ENCODE measurements at regions not wholly inside any gene's neighbourhood (a gene's known extent, or its start where the extent isn't known, plus 50 kb on each side); places are given as distances from the start of the nearest gene placed in this dataset.

- no peak overlapping the region for H3K4me3 ChIP-seq (ENCODE audit: low read length)
- intact Hi-C loops (cut with DNase I, micrococcal nuclease), result no loop called here
- no peak for ATAC-seq (ENCODE audit: poor library complexity)
- H3K27ac ChIP-seq (ENCODE audit: low read depth in 1 of 2, low read length in 2 of 2), result no peak overlapping the region
- H3K27me3 ChIP-seq (ENCODE audit: control insufficient read depth in 1 of 2, insufficient read depth in 2 of 2, low read length in 2 of 2), result no peaks in the 10 kb centered on the region
- no peaks in the 10 kb centered on the region for H3K36me3 ChIP-seq (ENCODE audit: insufficient read depth, low read length)
- Mint-ChIP-seq H3K27me3 (no peaks in the 10 kb centered on the region), H3K9me3 (no peaks in the 10 kb centered on the region), H3K4me1 (ENCODE audit: low read depth) (no peaks in the 10 kb centered on the region), H3K27ac (no peak overlapping the region), H3K36me3 (ENCODE audit: low read depth) (no peaks in the 10 kb centered on the region), H3K4me3 (no peak overlapping the region)
- POLR2A ChIA-PET, result no interaction called here
- CTCF ChIA-PET, result no interaction called here
- TF ChIP-seq CTCF (IDR thresholded peaks at IDR 0.05), result no peak
- no peak for DNase-seq
- no peaks in the 10 kb centered on the region for H3K9me3 ChIP-seq (ENCODE audit: control insufficient read depth in 1 of 2, insufficient read depth in 1 of 2, low read length in 2 of 2)
- no peaks in the 10 kb centered on the region for H3K4me1 ChIP-seq (ENCODE audit: insufficient read depth, low read length)
These were observed 236.8 kb downstream of the GRB14 start for GRCh38 chr2:164384434-164384833.

- Mint-ChIP-seq H3K9me3 (peaks cover 2% of the 10 kb centered on the region), H3K4me3 (no peak overlapping the region), H3K27me3 (no peaks in the 10 kb centered on the region), H3K4me1 (ENCODE audit: low read depth) (no peaks in the 10 kb centered on the region), H3K36me3 (ENCODE audit: low read depth) (no peaks in the 10 kb centered on the region), H3K27ac (no peak overlapping the region)
- no peak for ATAC-seq (ENCODE audit: poor library complexity)
- intact Hi-C loops (cut with DNase I, micrococcal nuclease), result no loop called here
- Histone ChIP-seq H3K27ac (ENCODE audit: low read depth in 1 of 2, low read length in 2 of 2) (no peak overlapping the region), H3K36me3 (ENCODE audit: insufficient read depth, low read length) (no peaks in the 10 kb centered on the region), H3K4me3 (ENCODE audit: low read length) (no peak overlapping the region), H3K9me3 (ENCODE audit: control insufficient read depth in 1 of 2, insufficient read depth in 1 of 2, low read length in 2 of 2) (peaks cover 0 to 9% of the 10 kb centered on the region in 2 experiments), H3K4me1 (ENCODE audit: insufficient read depth, low read length) (no peaks in the 10 kb centered on the region), H3K27me3 (ENCODE audit: control insufficient read depth in 1 of 2, insufficient read depth in 2 of 2, low read length in 2 of 2) (no peaks in the 10 kb centered on the region)
- no peak for DNase-seq
- ChIA-PET POLR2A (no interaction called here), CTCF (no interaction called here)
- TF ChIP-seq CTCF (IDR thresholded peaks at IDR 0.05), result no peak
These were observed 249.4 kb downstream of the GRB14 start for GRCh38 chr2:164371916-164372315.

- no peaks in the 10 kb centered on the region for H3K36me3 Mint-ChIP-seq (ENCODE audit: low read depth)
- H3K4me1 Mint-ChIP-seq (ENCODE audit: low read depth), result no peaks in the 10 kb centered on the region
- Histone ChIP-seq H3K4me1 (ENCODE audit: insufficient read depth, low read length) (no peaks in the 10 kb centered on the region), H3K9me3 (ENCODE audit: control insufficient read depth in 1 of 2, insufficient read depth in 1 of 2, low read length in 2 of 2) (peaks cover 0 to 5% of the 10 kb centered on the region in 2 experiments), H3K27ac (ENCODE audit: low read depth in 1 of 2, low read length in 2 of 2) (no peak overlapping the region), H3K4me3 (ENCODE audit: low read length) (no peak overlapping the region), H3K27me3 (ENCODE audit: control insufficient read depth in 1 of 2, insufficient read depth in 2 of 2, low read length in 2 of 2) (no peaks in the 10 kb centered on the region), H3K36me3 (ENCODE audit: insufficient read depth, low read length) (no peaks in the 10 kb centered on the region)
- DNase-seq (no peak), ATAC-seq (ENCODE audit: poor library complexity) (no peak)
- CTCF ChIA-PET, result no interaction called here
- POLR2A ChIA-PET, result no interaction called here
- H3K27ac Mint-ChIP-seq, result no peak overlapping the region
- intact Hi-C loops (cut with DNase I, micrococcal nuclease), result no loop called here
- no peak overlapping the region for H3K4me3 Mint-ChIP-seq
- TF ChIP-seq CTCF (IDR thresholded peaks at IDR 0.05), result no peak
- no peaks in the 10 kb centered on the region for H3K27me3 Mint-ChIP-seq
- peaks cover 2% of the 10 kb centered on the region for H3K9me3 Mint-ChIP-seq
These were observed 251.9 kb downstream of the GRB14 start for GRCh38 chr2:164369366-164369765.
